CD14-positive monocyte (primary cell): ENCODE measurements at regions not wholly inside any gene's neighbourhood (a gene's known extent, or its start where the extent isn't known, plus 50 kb on each side); places are given as distances from the start of the nearest gene placed in this dataset.

Experiments
- DNase-seq, 3 donors: peaks; one replicate each; pipeline ENCODE4 v3.0.0-alpha.2; 2011 to 2022
- H2AFZ ChIP-seq: 2 replicates; pipeline ENCODE4 v1.6.0; 2012; ENCODE audit warnings: mild to moderate bottlenecking, low read depth, low read length, inconsistent platforms; ENCODE audit not compliant: insufficient read depth, poor library complexity, severe bottlenecking
- H3K27ac ChIP-seq, 2 donors: 1 replicate in 1 of 2; 2 replicates in 1 of 2; pipeline ENCODE4 v1.5.1; 2012 to 2013; ENCODE audit warnings: low read length in 2 of 2, control low read depth in 1 of 2, inconsistent platforms in 1 of 2, low read depth in 1 of 2, mild to moderate bottlenecking in 1 of 2
- H3K27me3 ChIP-seq, 2 donors: one replicate each; pipeline versions ENCODE4 v1.6.0 to v1.6.1; 2011 to 2013; ENCODE audit warnings: low read length in 2 of 2; ENCODE audit not compliant: control insufficient read depth in 2 of 2, insufficient read depth in 2 of 2
- H3K36me3 ChIP-seq, 2 donors: replicated peaks in 1 of 2; 1 replicate in 1 of 2; 2 replicates in 1 of 2; pipeline versions ENCODE4 v1.5.1 to v1.6.1; 2012 to 2013; ENCODE audit warnings: low read length in 2 of 2, control low read depth in 1 of 2, inconsistent platforms in 1 of 2, mild to moderate bottlenecking in 1 of 2; ENCODE audit not compliant: insufficient read depth in 2 of 2, control insufficient read depth in 1 of 2
- H3K4me1 ChIP-seq, 2 donors: 1 replicate in 1 of 2; 2 replicates in 1 of 2; pipeline versions ENCODE4 v1.5.1 to v1.6.1; 2012 to 2013; ENCODE audit warnings: low read length in 2 of 2, control low read depth in 1 of 2, inconsistent platforms in 1 of 2, mild to moderate bottlenecking in 1 of 2, moderate library complexity in 1 of 2; ENCODE audit not compliant: insufficient read depth in 2 of 2, control insufficient read depth in 1 of 2
- H3K4me2 ChIP-seq: replicated peaks from 2 replicates; pipeline ENCODE3; 2012; ENCODE audit warnings: low read length, moderate library complexity, mild to moderate bottlenecking; ENCODE audit not compliant: poor library complexity, severe bottlenecking; ENCODE audit errors: extremely low read depth
- H3K4me3 ChIP-seq, 3 experiments: fragments of 200-600 bp in 1 of 3; sonication (generic) in 1 of 3; replicated peaks in 1 of 3; 1 replicate in 2 of 3; 2 replicates in 1 of 3; pipeline ENCODE4 v1.5.1; 2011 to 2013; ENCODE audit warnings: low read length in 3 of 3, mild to moderate bottlenecking in 3 of 3, control low read depth in 2 of 3, low read depth in 2 of 3, inconsistent platforms in 1 of 3, moderate library complexity in 1 of 3
- H3K79me2 ChIP-seq: 2 replicates; pipeline ENCODE4 v1.6.0; 2012; ENCODE audit warnings: mild to moderate bottlenecking, control low read depth, inconsistent platforms, low read length, moderate library complexity; ENCODE audit not compliant: insufficient read depth
- H3K9ac ChIP-seq: 2 replicates; pipeline ENCODE4 v1.6.0; 2017; ENCODE audit warnings: low read length, mild to moderate bottlenecking; ENCODE audit not compliant: insufficient read depth, poor library complexity, severe bottlenecking
- H3K9me3 ChIP-seq, 2 donors: replicated peaks in 1 of 2; 1 replicate in 1 of 2; 2 replicates in 1 of 2; pipeline versions ENCODE4 v1.5.1 to v1.6.1; 2012 to 2013; ENCODE audit warnings: low read length in 2 of 2, control low read depth in 1 of 2; ENCODE audit not compliant: control insufficient read depth in 1 of 2, insufficient read depth in 1 of 2
- H4K20me1 ChIP-seq: 2 replicates; pipeline ENCODE4 v1.6.0; 2012; ENCODE audit warnings: mild to moderate bottlenecking, low read length, control low read depth, moderate library complexity; ENCODE audit not compliant: insufficient read depth
- H3K27ac Mint-ChIP-seq, 7 donors: one replicate each; pipeline ENCODE4 v1.8.0; 2020; ENCODE audit warnings: mild to moderate bottlenecking in 7 of 7, mixed read lengths in 7 of 7, moderate library complexity in 6 of 7, inconsistent platforms in 2 of 7
- H3K27me3 Mint-ChIP-seq, 3 donors: one replicate each; pipeline ENCODE4 v1.8.0; 2021 to 2022; ENCODE audit warnings: low read depth in 3 of 3, mild to moderate bottlenecking in 3 of 3, mixed read lengths in 3 of 3, moderate library complexity in 3 of 3, inconsistent platforms in 1 of 3
- H3K36me3 Mint-ChIP-seq, 2 donors: one replicate each; pipeline ENCODE4 v1.8.0; 2020; ENCODE audit warnings: mixed read lengths in 2 of 2, inconsistent platforms in 1 of 2, mild to moderate bottlenecking in 1 of 2
- H3K4me1 Mint-ChIP-seq: one replicate; pipeline ENCODE4 v1.8.0; 2020; ENCODE audit warnings: mild to moderate bottlenecking, mixed read lengths
- H3K4me3 Mint-ChIP-seq, 2 donors: one replicate each; pipeline ENCODE4 v1.8.0; 2020; ENCODE audit warnings: mild to moderate bottlenecking in 2 of 2, mixed read lengths in 2 of 2, moderate library complexity in 1 of 2
- H3K9me3 Mint-ChIP-seq, 7 donors: one replicate each; pipeline ENCODE4 v1.8.0; 2020 to 2022; ENCODE audit warnings: mixed read lengths in 7 of 7, mild to moderate bottlenecking in 6 of 7, moderate library complexity in 6 of 7, inconsistent platforms in 2 of 7
- WGBS: methylation state at CpG from one replicate; pipeline ENCODE4 v1.1.5; 2013; ENCODE audit warnings: missing lambda C conversion rate; ENCODE audit not compliant: insufficient coverage; 5-methylcytosine and 5-hydroxymethylcytosine counted together
- intact Hi-C, 2 donors: fragments of 100-400 bp; cut with micrococcal nuclease; formaldehyde crosslinking; loops; one replicate each; pipeline versions ENCODE4 v1.15.0 to v1.15.1; 2023
- TF ChIP-seq, protein P1 (sequence below): fragments of 200-600 bp; IDR thresholded peaks from one replicate; pipeline ENCODE4 v1.8.0; 2022; ENCODE audit warnings: antibody characterized with exemption, mild to moderate bottlenecking

GRCh38 chr7:73931502-73931901 lies 70.5 kb downstream of the TMEM270 start:
- Histone ChIP-seq H3K4me2 (no peak overlapping the region), H3K36me3 (no peaks in the 10 kb centered on the region), H3K9me3 (no peaks in the 10 kb centered on the region), H3K4me1 (no peaks in the 10 kb centered on the region), H3K27me3 (peaks cover 0 to 2% of the 10 kb centered on the region in 2 donors), H2AFZ (no peak overlapping the region), H3K79me2 (no peaks in the 10 kb centered on the region), H3K27ac (no peak overlapping the region), H3K9ac (no peak overlapping the region), H3K4me3 (no peak overlapping the region), H4K20me1 (no peaks in the 10 kb centered on the region)
- intact Hi-C loops = no loop called here
- Mint-ChIP-seq H3K4me1 (no peaks in the 10 kb centered on the region), H3K4me3 (no peak overlapping the region), H3K27me3 (peaks cover 8 to 17% (median 12%) of the 10 kb centered on the region in 3 donors), H3K36me3 (no peaks in the 10 kb centered on the region), H3K27ac (no peak overlapping the region), H3K9me3 (peaks cover 0 to 6% (median 2%) of the 10 kb centered on the region in 7 donors)
- TF ChIP-seq, protein P1, sequence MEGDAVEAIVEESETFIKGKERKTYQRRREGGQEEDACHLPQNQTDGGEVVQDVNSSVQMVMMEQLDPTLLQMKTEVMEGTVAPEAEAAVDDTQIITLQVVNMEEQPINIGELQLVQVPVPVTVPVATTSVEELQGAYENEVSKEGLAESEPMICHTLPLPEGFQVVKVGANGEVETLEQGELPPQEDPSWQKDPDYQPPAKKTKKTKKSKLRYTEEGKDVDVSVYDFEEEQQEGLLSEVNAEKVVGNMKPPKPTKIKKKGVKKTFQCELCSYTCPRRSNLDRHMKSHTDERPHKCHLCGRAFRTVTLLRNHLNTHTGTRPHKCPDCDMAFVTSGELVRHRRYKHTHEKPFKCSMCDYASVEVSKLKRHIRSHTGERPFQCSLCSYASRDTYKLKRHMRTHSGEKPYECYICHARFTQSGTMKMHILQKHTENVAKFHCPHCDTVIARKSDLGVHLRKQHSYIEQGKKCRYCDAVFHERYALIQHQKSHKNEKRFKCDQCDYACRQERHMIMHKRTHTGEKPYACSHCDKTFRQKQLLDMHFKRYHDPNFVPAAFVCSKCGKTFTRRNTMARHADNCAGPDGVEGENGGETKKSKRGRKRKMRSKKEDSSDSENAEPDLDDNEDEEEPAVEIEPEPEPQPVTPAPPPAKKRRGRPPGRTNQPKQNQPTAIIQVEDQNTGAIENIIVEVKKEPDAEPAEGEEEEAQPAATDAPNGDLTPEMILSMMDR = no peak
- WGBS = 100% methylated on average over 1 of the region's 5 CpGs
- no peak for DNase-seq

DNA sequence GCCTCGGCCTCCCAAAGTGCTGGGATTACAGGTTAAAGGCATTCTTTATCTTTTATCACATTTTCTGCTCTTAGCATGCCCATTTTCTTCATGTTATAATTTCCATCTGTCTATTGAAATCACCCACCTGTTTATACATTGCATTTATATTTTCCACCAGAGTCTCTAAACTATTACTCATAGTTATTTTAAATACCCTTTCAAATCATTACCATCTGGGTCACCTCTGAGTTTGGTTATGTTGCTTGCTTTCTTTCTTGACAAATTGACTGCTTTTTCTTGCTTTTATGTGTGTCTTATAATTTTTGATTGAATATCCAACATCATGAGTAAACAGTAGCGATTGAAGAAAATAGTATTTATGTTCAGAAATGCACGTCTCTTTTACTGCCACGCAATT lies 71.4 kb downstream of the TMEM270 start:
- Mint-ChIP-seq H3K4me3 (no peak overlapping the region), H3K27ac (no peak overlapping the region), H3K9me3 (peaks cover 0 to 4% (median 0%) of the 10 kb centered on the region in 7 donors), H3K4me1 (no peaks in the 10 kb centered on the region), H3K36me3 (no peaks in the 10 kb centered on the region), H3K27me3 (peaks cover 7 to 14% (median 13%) of the 10 kb centered on the region in 3 donors)
- TF ChIP-seq, protein P1 = no peak
- Histone ChIP-seq H3K27ac (no peak overlapping the region), H2AFZ (no peak overlapping the region), H4K20me1 (no peaks in the 10 kb centered on the region), H3K9ac (no peak overlapping the region), H3K4me2 (no peak overlapping the region), H3K27me3 (peaks cover 0 to 2% of the 10 kb centered on the region in 2 donors), H3K36me3 (no peaks in the 10 kb centered on the region), H3K4me3 (no peak overlapping the region), H3K4me1 (no peaks in the 10 kb centered on the region), H3K9me3 (no peaks in the 10 kb centered on the region), H3K79me2 (no peaks in the 10 kb centered on the region)
- no peak for DNase-seq
- WGBS = no CpG with 5 or more reads among the region's 4 CpGs
- intact Hi-C loops = no loop called here
